ENCODE measurements at regions not wholly inside any gene's neighbourhood (a gene's known extent, or its start where the extent isn't known, plus 50 kb on each side); places are given as distances from the start of the nearest gene placed in this dataset.

- TF ChIP-seq REST (tag by site-specific recombination; IDR thresholded peaks at IDR 0.05) (no peak), KLF10 (tag by site-specific recombination; IDR thresholded peaks at IDR 0.05) (no peak), ZNF157 (tag by site-specific recombination; IDR thresholded peaks at IDR 0.05) (no peak), ZNF549 (tag by site-specific recombination; IDR thresholded peaks at IDR 0.05) (no peak)
- TF ChIP-seq, protein P1, sequence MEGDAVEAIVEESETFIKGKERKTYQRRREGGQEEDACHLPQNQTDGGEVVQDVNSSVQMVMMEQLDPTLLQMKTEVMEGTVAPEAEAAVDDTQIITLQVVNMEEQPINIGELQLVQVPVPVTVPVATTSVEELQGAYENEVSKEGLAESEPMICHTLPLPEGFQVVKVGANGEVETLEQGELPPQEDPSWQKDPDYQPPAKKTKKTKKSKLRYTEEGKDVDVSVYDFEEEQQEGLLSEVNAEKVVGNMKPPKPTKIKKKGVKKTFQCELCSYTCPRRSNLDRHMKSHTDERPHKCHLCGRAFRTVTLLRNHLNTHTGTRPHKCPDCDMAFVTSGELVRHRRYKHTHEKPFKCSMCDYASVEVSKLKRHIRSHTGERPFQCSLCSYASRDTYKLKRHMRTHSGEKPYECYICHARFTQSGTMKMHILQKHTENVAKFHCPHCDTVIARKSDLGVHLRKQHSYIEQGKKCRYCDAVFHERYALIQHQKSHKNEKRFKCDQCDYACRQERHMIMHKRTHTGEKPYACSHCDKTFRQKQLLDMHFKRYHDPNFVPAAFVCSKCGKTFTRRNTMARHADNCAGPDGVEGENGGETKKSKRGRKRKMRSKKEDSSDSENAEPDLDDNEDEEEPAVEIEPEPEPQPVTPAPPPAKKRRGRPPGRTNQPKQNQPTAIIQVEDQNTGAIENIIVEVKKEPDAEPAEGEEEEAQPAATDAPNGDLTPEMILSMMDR (tag by site-specific recombination; IDR thresholded peaks at IDR 0.05) = no peak
These were observed 733.2 kb upstream of the KLHL1 start for GRCh38 chr13:70841240-70842061.

All from HEK293 (cell line).